H9 (cell line): ENCODE measurements at regions not wholly inside any gene's neighbourhood (a gene's known extent, or its start where the extent isn't known, plus 50 kb on each side); places are given as distances from the start of the nearest gene placed in this dataset.

Experiments used
- DNase-seq: peaks from one replicate; pipeline ENCODE4 v3.0.0-alpha.2; 2017
- H2AFZ ChIP-seq: one replicate; pipeline ENCODE4 v1.6.1; 2013; ENCODE audit warnings: mild to moderate bottlenecking, low read length, control low read depth, moderate library complexity
- H2AK5ac ChIP-seq: 2 replicates; pipeline ENCODE4 v1.6.1; 2013; ENCODE audit warnings: low read length, control low read depth, mixed read lengths; ENCODE audit not compliant: insufficient read length
- H2BK120ac ChIP-seq: one replicate; pipeline ENCODE4 v1.6.1; 2013; ENCODE audit warnings: low read depth, mild to moderate bottlenecking, low read length, control low read depth, inconsistent platforms; ENCODE audit not compliant: poor library complexity, severe bottlenecking
- H2BK12ac ChIP-seq: 2 replicates; pipeline ENCODE4 v1.6.1; 2013; ENCODE audit warnings: low read length, control low read depth, mixed read lengths, low read depth; ENCODE audit not compliant: insufficient read length
- H2BK15ac ChIP-seq: 2 replicates; pipeline ENCODE4 v1.6.1; 2013; ENCODE audit warnings: low read depth, low read length, control low read depth
- H2BK20ac ChIP-seq: one replicate; pipeline ENCODE4 v1.6.1; 2013; ENCODE audit warnings: low read depth, mild to moderate bottlenecking, low read length, control low read depth, inconsistent platforms; ENCODE audit not compliant: poor library complexity, severe bottlenecking
- H2BK5ac ChIP-seq: 2 replicates; pipeline ENCODE4 v1.6.1; 2013; ENCODE audit warnings: low read length, control low read depth, mixed read lengths; ENCODE audit not compliant: insufficient read length
- H3K14ac ChIP-seq: 2 replicates; pipeline ENCODE4 v1.6.1; 2013; ENCODE audit warnings: low read length, control low read depth; ENCODE audit not compliant: insufficient read depth
- H3K18ac ChIP-seq: 2 replicates; pipeline ENCODE4 v1.6.1; 2013; ENCODE audit warnings: low read depth, mild to moderate bottlenecking, mixed read lengths, low read length, control low read depth; ENCODE audit not compliant: insufficient read length
- H3K23ac ChIP-seq: 2 replicates; pipeline ENCODE4 v1.6.1; 2013; ENCODE audit warnings: low read length, control low read depth, mixed read lengths, low read depth; ENCODE audit not compliant: insufficient read length
- H3K23me2 ChIP-seq: 2 replicates; pipeline ENCODE4 v1.6.1; 2013; ENCODE audit warnings: low read depth, mild to moderate bottlenecking, mixed read lengths, low read length, control low read depth; ENCODE audit not compliant: insufficient read length, poor library complexity, severe bottlenecking
- H3K27ac ChIP-seq: 2 replicates; pipeline ENCODE4 v1.5.1; 2013; ENCODE audit warnings: low read length, control low read depth, mixed read lengths, low read depth; ENCODE audit not compliant: insufficient read length
- H3K27me3 ChIP-seq: 2 replicates; pipeline ENCODE4 v1.6.1; 2013; ENCODE audit warnings: low read length, control low read depth, inconsistent platforms; ENCODE audit not compliant: insufficient read depth
- H3K4ac ChIP-seq: 2 replicates; pipeline ENCODE4 v1.6.1; 2013; ENCODE audit warnings: low read depth, mild to moderate bottlenecking, control low read depth, inconsistent platforms, low read length, moderate library complexity
- H3K4me1 ChIP-seq: 2 replicates; pipeline ENCODE4 v1.6.1; 2013; ENCODE audit warnings: low read length, control low read depth, inconsistent platforms; ENCODE audit not compliant: insufficient read depth
- H3K4me2 ChIP-seq: 2 replicates; pipeline ENCODE4 v1.6.1; 2013; ENCODE audit warnings: low read length, control low read depth, mixed read lengths; ENCODE audit not compliant: insufficient read length, insufficient read depth
- H3K56ac ChIP-seq: 2 replicates; pipeline ENCODE4 v1.6.1; 2013; ENCODE audit warnings: low read depth, mild to moderate bottlenecking, mixed read lengths, low read length, control low read depth; ENCODE audit not compliant: insufficient read length
- H3K79me1 ChIP-seq: 2 replicates; pipeline ENCODE4 v1.6.1; 2013; ENCODE audit warnings: low read depth, mild to moderate bottlenecking, moderate library complexity, low read length, control low read depth, inconsistent platforms; ENCODE audit not compliant: insufficient read depth, poor library complexity, severe bottlenecking
- H3K79me2 ChIP-seq: 2 replicates; pipeline ENCODE4 v1.6.1; 2013; ENCODE audit warnings: low read length, control low read depth, inconsistent platforms; ENCODE audit not compliant: insufficient read depth
- H3K9ac ChIP-seq: 2 replicates; pipeline ENCODE4 v1.6.1; 2013; ENCODE audit warnings: low read length, control low read depth, mixed read lengths; ENCODE audit not compliant: insufficient read length; ENCODE audit errors: extremely low read depth
- H3K9me3 ChIP-seq: one replicate; pipeline ENCODE4 v1.6.1; 2013; ENCODE audit warnings: low read depth, low read length, inconsistent platforms; ENCODE audit not compliant: control insufficient read depth
- H3T11ph ChIP-seq: one replicate; pipeline ENCODE4 v1.6.1; 2013; ENCODE audit warnings: mild to moderate bottlenecking, low read length, control low read depth, inconsistent platforms
- H4K20me1 ChIP-seq: one replicate; pipeline ENCODE4 v1.6.1; 2013; ENCODE audit not compliant: control insufficient read depth, insufficient read length, insufficient read depth
- H4K5ac ChIP-seq: 2 replicates; pipeline ENCODE4 v1.6.1; 2013; ENCODE audit warnings: low read depth, mild to moderate bottlenecking, mixed read lengths, low read length, control low read depth; ENCODE audit not compliant: insufficient read length
- H4K8ac ChIP-seq: replicated peaks from 2 replicates; pipeline ENCODE4 v1.6.1; 2013; ENCODE audit warnings: low read length, control low read depth, mixed read lengths, low read depth; ENCODE audit not compliant: insufficient read length
- H4K91ac ChIP-seq: 2 replicates; pipeline ENCODE4 v1.6.1; 2013; ENCODE audit warnings: low read depth, mild to moderate bottlenecking, moderate library complexity, mixed read lengths, low read length, control low read depth; ENCODE audit not compliant: insufficient read length
- H3K27ac Mint-ChIP-seq, 3 experiments: 2 replicates in 2 of 3; 3 replicates in 1 of 3; pipeline ENCODE4 v1.8.0; 2020 to 2021; ENCODE audit warnings: mixed read lengths in 3 of 3, mild to moderate bottlenecking in 1 of 3, moderate library complexity in 1 of 3
- H3K27me3 Mint-ChIP-seq: 2 replicates; pipeline ENCODE4 v1.8.0; 2021; ENCODE audit warnings: low read depth, mild to moderate bottlenecking, moderate library complexity, mixed read lengths
- H3K36me3 Mint-ChIP-seq, 3 experiments: 2 replicates in 2 of 3; 3 replicates in 1 of 3; pipeline ENCODE4 v1.8.0; 2020 to 2021; ENCODE audit warnings: low read depth in 3 of 3, mixed read lengths in 3 of 3; ENCODE audit not compliant: insufficient read depth in 1 of 3
- H3K4me1 Mint-ChIP-seq, 2 experiments: 2 replicates each; pipeline ENCODE4 v1.8.0; 2020; ENCODE audit warnings: mixed read lengths in 2 of 2
- H3K4me3 Mint-ChIP-seq, 2 experiments: 2 replicates in 1 of 2; 3 replicates in 1 of 2; pipeline ENCODE4 v1.8.0; 2020 to 2021; ENCODE audit warnings: mild to moderate bottlenecking in 2 of 2, mixed read lengths in 2 of 2, moderate library complexity in 1 of 2
- H3K9me3 Mint-ChIP-seq, 2 experiments: 2 replicates in 1 of 2; 3 replicates in 1 of 2; pipeline ENCODE4 v1.8.0; 2020; ENCODE audit warnings: mild to moderate bottlenecking in 2 of 2, mixed read lengths in 2 of 2, moderate library complexity in 1 of 2
- WGBS: extraction: QIAGEN DNeasy Blood & Tissue Kit; methylation state at CpG from one replicate; pipeline ENCODE4 v1.1.7; 2013; ENCODE audit warnings: missing lambda C conversion rate, low lambda C conversion rate, mixed read lengths; ENCODE audit not compliant: insufficient read length; ENCODE audit errors: extremely low coverage; 5-methylcytosine and 5-hydroxymethylcytosine counted together
- TF ChIP-seq, protein P1 (sequence below): fragments of 200-600 bp; sonication (generic); conservative IDR thresholded peaks from 3 replicates; pipeline ENCODE4 v1.8.0; 2021; ENCODE audit warnings: antibody characterized with exemption, mild to moderate bottlenecking

DNA sequence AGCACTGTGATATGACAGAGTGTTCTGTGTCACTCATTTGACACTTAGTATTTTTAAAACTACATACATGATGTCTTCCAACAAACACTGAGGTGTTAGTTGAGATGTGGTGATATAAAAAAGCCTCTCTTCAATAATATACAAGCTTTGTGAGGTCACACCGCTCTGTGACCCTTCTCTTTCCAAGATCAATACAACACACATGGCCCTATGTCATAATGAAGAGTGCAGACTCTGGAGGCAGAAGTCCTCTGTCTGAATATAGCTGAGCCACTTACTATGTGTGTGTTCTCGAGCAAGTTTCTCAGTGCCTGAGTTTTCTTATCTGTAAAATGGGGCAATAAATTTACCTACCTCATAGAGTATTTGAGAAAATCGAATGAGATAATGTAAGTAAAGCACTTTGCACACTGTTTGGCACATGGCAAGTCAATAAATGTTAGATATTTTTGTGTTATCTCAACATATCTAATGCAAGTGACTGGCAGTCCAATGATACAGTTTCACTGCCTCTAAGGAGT lies 499.0 kb upstream of the MARCKS start:
- no peak overlapping the region for H4K91ac ChIP-seq
- no peaks in the 10 kb centered on the region for H3K9me3 ChIP-seq
- H3K14ac ChIP-seq, result no peak overlapping the region
- no peak overlapping the region for H2BK120ac ChIP-seq
- H3K79me2 ChIP-seq, result no peaks in the 10 kb centered on the region
- H2AFZ ChIP-seq, result no peak overlapping the region
- no peak overlapping the region for H3K18ac ChIP-seq
- no peaks in the 10 kb centered on the region for H3K9me3 Mint-ChIP-seq
- no peaks in the 10 kb centered on the region for H3K79me1 ChIP-seq
- no peak overlapping the region for H2BK15ac ChIP-seq
- TF ChIP-seq, protein P1, sequence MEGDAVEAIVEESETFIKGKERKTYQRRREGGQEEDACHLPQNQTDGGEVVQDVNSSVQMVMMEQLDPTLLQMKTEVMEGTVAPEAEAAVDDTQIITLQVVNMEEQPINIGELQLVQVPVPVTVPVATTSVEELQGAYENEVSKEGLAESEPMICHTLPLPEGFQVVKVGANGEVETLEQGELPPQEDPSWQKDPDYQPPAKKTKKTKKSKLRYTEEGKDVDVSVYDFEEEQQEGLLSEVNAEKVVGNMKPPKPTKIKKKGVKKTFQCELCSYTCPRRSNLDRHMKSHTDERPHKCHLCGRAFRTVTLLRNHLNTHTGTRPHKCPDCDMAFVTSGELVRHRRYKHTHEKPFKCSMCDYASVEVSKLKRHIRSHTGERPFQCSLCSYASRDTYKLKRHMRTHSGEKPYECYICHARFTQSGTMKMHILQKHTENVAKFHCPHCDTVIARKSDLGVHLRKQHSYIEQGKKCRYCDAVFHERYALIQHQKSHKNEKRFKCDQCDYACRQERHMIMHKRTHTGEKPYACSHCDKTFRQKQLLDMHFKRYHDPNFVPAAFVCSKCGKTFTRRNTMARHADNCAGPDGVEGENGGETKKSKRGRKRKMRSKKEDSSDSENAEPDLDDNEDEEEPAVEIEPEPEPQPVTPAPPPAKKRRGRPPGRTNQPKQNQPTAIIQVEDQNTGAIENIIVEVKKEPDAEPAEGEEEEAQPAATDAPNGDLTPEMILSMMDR, result no peak
- no peak overlapping the region for H3K4ac ChIP-seq
- no peaks in the 10 kb centered on the region for H3K36me3 Mint-ChIP-seq
- no peak overlapping the region for H3K23ac ChIP-seq
- H2AK5ac ChIP-seq, result no peak overlapping the region
- H3K4me1 Mint-ChIP-seq, result peaks cover 12 to 30% of the 10 kb centered on the region in 2 experiments
- H3K27me3 Mint-ChIP-seq, result no peaks in the 10 kb centered on the region
- H3T11ph ChIP-seq, result no peak overlapping the region
- no peak overlapping the region for H2BK5ac ChIP-seq
- no peak overlapping the region for H4K5ac ChIP-seq
- H3K23me2 ChIP-seq, result no peaks in the 10 kb centered on the region
- H3K4me2 ChIP-seq, result no peak overlapping the region
- no peak overlapping the region for H2BK20ac ChIP-seq
- no peak overlapping the region for H3K27ac Mint-ChIP-seq
- no peak overlapping the region for H3K27ac ChIP-seq
- H3K9ac ChIP-seq, result no peak overlapping the region
- no peak for DNase-seq
- peaks cover 5% of the 10 kb centered on the region; the same call in 1 of the 2 replicates for H3K4me1 ChIP-seq
- H2BK12ac ChIP-seq, result no peak overlapping the region
- no peaks in the 10 kb centered on the region for H3K27me3 ChIP-seq
- no peaks in the 10 kb centered on the region for H4K20me1 ChIP-seq
- H3K56ac ChIP-seq, result no peak overlapping the region
- H3K4me3 Mint-ChIP-seq, result no peak overlapping the region
- no peak overlapping the region for H4K8ac ChIP-seq
- WGBS, result no CpG with 5 or more reads among the region's 3 CpGs
